ENCODE measurements at regions not wholly inside any gene's neighbourhood (a gene's known extent, or its start where the extent isn't known, plus 50 kb on each side); places are given as distances from the start of the nearest gene placed in this dataset.

DNA sequence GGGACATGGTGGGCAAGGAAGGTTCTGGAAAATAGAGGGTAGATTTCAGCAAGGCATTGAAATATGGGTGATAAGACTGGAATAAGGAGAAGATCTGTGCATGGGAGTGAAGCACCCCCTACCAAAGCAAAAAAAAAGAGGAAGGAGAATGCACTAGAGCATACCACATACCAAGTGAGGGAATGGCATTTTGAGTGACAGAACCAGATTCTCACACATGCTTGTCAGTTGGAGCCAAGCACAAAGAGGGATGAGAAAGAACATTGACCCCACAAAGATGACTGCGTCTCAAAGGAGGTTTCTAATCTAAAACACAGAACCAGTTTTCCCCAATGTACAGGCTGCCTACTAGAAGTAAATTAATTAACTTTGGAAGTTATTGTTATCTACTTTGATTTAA lies 140.3 kb upstream of the SMAD1 start:
- no peaks in the 10 kb centered on the region for H3K4me1 ChIP-seq
- no peak overlapping the region for H3K4me3 ChIP-seq (replicated peaks in 1 of 3)
- no peak overlapping the region for H3K27ac ChIP-seq
- DNase-seq = no peak
- TF ChIP-seq, protein P1, sequence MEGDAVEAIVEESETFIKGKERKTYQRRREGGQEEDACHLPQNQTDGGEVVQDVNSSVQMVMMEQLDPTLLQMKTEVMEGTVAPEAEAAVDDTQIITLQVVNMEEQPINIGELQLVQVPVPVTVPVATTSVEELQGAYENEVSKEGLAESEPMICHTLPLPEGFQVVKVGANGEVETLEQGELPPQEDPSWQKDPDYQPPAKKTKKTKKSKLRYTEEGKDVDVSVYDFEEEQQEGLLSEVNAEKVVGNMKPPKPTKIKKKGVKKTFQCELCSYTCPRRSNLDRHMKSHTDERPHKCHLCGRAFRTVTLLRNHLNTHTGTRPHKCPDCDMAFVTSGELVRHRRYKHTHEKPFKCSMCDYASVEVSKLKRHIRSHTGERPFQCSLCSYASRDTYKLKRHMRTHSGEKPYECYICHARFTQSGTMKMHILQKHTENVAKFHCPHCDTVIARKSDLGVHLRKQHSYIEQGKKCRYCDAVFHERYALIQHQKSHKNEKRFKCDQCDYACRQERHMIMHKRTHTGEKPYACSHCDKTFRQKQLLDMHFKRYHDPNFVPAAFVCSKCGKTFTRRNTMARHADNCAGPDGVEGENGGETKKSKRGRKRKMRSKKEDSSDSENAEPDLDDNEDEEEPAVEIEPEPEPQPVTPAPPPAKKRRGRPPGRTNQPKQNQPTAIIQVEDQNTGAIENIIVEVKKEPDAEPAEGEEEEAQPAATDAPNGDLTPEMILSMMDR (IDR thresholded peaks at IDR 0.05) = no peak
- no peak for TF ChIP-seq POLR2A (IDR thresholded peaks at IDR 0.05)
- 89 to 97% methylated on average over 1 of the region's 1 CpG for WGBS, 2 donors
- intact Hi-C loops (cut with DNase I) = no loop called here
- H3K9me3 ChIP-seq = no peaks in the 10 kb centered on the region
- no peaks in the 10 kb centered on the region for H3K27me3 ChIP-seq
- no peaks in the 10 kb centered on the region for H3K36me3 ChIP-seq

DNA sequence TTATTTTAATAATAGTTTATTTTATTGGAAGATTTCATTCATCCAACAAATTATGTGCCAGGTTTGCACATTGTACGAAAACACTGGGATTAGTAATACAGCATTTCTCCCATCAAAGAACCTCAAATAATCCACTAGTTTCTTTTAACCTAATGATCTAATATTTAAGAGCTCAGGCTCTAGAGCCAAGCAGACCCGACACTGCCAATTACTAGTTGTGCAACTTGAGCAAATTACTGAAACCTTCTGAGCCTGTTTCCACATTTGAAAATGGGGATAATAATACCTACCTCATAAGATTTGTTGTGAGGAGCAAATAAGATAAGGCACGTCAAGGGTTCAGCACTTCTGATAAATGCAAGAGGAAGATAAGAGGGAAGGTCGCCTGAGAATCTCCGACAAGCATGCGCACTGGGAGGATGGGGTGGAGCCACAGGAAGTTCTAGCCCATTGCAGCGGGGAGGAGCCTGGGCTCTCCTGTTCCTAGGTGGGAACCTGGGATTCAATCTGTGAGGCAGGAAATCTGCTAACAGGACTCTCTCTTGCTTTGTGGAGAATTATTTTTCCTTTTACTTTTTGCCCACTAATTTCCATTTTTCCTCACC lies 141.5 kb upstream of the SMAD1 start:
- intact Hi-C loops (cut with DNase I) = no loop called here
- H3K4me1 ChIP-seq = no peaks in the 10 kb centered on the region
- no peak overlapping the region for H3K27ac ChIP-seq
- H3K36me3 ChIP-seq = no peaks in the 10 kb centered on the region
- no peak for TF ChIP-seq POLR2A (IDR thresholded peaks at IDR 0.05)
- TF ChIP-seq, protein P1 (IDR thresholded peaks at IDR 0.05) = no peak
- no peak for DNase-seq
- no peaks in the 10 kb centered on the region for H3K27me3 ChIP-seq
- no peaks in the 10 kb centered on the region for H3K9me3 ChIP-seq
- 89 to 93% methylated on average over 7 of the region's 7 CpGs for WGBS, 2 donors
- no peak overlapping the region for H3K4me3 ChIP-seq (replicated peaks in 1 of 3)

DNA sequence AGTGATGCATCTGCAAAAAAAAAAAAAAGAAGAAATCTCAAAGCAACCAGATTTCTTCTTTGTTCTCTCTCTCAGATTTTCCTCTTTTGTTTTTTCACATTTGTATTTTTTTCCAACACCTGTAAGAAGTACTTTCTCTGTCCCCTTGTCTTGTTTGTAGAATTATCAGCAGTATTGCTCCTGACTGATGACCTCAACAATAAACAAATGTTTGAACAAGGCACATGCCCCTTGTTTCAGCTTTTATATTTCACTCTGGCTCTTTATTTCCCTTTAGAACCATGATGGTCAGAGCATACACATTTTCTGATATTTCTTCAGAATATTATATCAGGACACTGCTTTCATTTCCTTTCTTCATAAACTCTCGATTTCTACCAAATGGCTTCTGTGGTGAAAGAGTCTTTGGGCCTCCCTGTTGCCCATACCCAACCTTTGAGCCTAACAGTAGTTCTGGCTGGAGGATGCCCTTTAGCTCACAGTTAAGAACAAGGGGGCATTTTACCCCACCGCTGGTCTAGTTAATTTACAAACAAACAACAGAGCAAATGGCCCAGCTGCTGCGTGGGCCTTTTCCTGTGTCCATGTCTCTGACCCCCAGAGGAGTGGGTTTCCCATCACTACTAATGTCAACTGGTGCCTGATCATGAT lies 142.5 kb upstream of the SMAD1 start:
- H3K27me3 ChIP-seq = no peaks in the 10 kb centered on the region
- TF ChIP-seq, protein P1 (IDR thresholded peaks at IDR 0.05) = no peak
- TF ChIP-seq POLR2A (IDR thresholded peaks at IDR 0.05) = no peak
- H3K4me1 ChIP-seq = no peaks in the 10 kb centered on the region
- no peaks in the 10 kb centered on the region for H3K36me3 ChIP-seq
- no peaks in the 10 kb centered on the region for H3K9me3 ChIP-seq
- no peak for DNase-seq
- H3K27ac ChIP-seq = no peak overlapping the region
- WGBS, 2 donors = 90 to 99% methylated on average over 3 of the region's 3 CpGs
- intact Hi-C loops (cut with DNase I) = no loop called here
- no peak overlapping the region for H3K4me3 ChIP-seq (replicated peaks in 1 of 3)

DNA sequence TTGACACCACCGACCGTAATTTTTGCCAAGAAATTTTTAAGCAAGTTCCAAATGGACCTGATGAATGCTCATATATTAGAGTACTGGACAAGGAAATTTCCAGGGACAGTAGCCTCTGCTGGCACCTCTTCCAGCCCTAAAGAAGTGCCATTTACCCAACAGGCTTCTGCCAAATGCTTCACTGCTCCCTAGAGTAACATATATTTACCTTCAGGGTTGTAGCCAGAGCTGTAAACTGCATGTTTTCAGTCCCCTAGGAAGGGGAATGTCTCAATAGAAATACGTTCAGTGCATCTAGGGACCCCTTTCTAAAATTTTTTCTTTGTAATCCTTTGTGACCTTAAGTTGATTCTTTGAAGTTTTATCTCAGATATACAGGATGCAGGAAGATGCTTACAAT lies 143.1 kb upstream of the SMAD1 start:
- H3K9me3 ChIP-seq = no peaks in the 10 kb centered on the region
- TF ChIP-seq, protein P1 (IDR thresholded peaks at IDR 0.05) = no peak
- TF ChIP-seq POLR2A (IDR thresholded peaks at IDR 0.05) = no peak
- DNase-seq = no peak
- WGBS, 2 donors = 47 to 57% methylated on average over 3 of the region's 3 CpGs
- H3K4me3 ChIP-seq (replicated peaks in 1 of 3) = no peak overlapping the region
- intact Hi-C loops (cut with DNase I) = no loop called here
- no peaks in the 10 kb centered on the region for H3K27me3 ChIP-seq
- H3K27ac ChIP-seq = no peak overlapping the region
- H3K36me3 ChIP-seq = no peaks in the 10 kb centered on the region
- no peaks in the 10 kb centered on the region for H3K4me1 ChIP-seq

DNA sequence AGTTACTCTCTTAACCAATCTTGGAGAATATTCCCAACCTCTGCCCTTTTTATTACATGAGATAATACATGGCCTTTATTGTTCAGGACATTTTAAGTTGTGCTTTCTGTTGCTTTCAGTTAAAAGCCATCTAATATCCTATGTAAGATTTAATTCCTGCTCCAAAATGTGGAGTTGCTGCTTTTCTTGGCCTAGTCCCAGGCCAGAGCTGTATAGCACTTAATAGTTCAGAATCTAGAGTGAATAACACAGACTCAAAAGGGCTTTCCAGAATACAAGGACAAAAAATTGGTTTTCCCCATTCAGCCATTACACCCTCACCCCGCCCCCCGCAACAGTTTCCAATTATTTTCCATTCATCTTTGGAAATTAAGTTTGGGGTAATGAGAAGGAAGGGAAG lies 144.3 kb upstream of the SMAD1 start:
- Histone ChIP-seq H3K4me3 (replicated peaks in 1 of 3) (no peak overlapping the region), H3K27ac (no peak overlapping the region), H3K36me3 (no peaks in the 10 kb centered on the region), H3K4me1 (no peaks in the 10 kb centered on the region), H3K9me3 (no peaks in the 10 kb centered on the region), H3K27me3 (no peaks in the 10 kb centered on the region)
- DNase-seq = no peak
- TF ChIP-seq POLR2A (IDR thresholded peaks at IDR 0.05) = no peak
- TF ChIP-seq, protein P1 (IDR thresholded peaks at IDR 0.05) = no peak
- intact Hi-C loops (cut with DNase I) = no loop called here
- WGBS, 2 donors = 92 to 100% methylated on average over 2 of the region's 2 CpGs
